ENCODE measurements at regions not wholly inside any gene's neighbourhood (a gene's known extent, or its start where the extent isn't known, plus 50 kb on each side); places are given as distances from the start of the nearest gene placed in this dataset.

- H3K4me3 ChIP-seq (ENCODE audit: low read depth, poor library complexity, severe bottlenecking), result no peak overlapping the region
- intact Hi-C loops (cut with DNase I; ENCODE audit: low total_unique reads), result no loop called here
- no peak for DNase-seq (ENCODE audit: low spot score in 2 of 2)
- TF ChIP-seq CTCF (IDR thresholded peaks at IDR 0.05) (no peak), POLR2A (IDR thresholded peaks at IDR 0.05) (no peak)
- WGBS, 2 donors, result 52 to 55% methylated on average over 3 of the region's 3 CpGs
These were observed 625.5 kb upstream of the C16orf82 start for GRCh38 chr16:26441178-26441577.

GRCh38 chr16:26442321-26442720, 624.4 kb upstream of the C16orf82 start:
- H3K4me3 ChIP-seq (ENCODE audit: low read depth, poor library complexity, severe bottlenecking), result no peak overlapping the region
- WGBS, 2 donors, result 72 to 79% methylated on average over 2 of the region's 2 CpGs
- no peak for TF ChIP-seq POLR2A (IDR thresholded peaks at IDR 0.05)
- TF ChIP-seq CTCF (IDR thresholded peaks at IDR 0.05), result no peak
- intact Hi-C loops (cut with DNase I; ENCODE audit: low total_unique reads), result no loop called here
- no peak for DNase-seq (ENCODE audit: low spot score in 2 of 2)

GRCh38 chr16:26447570-26447969, 619.2 kb upstream of the C16orf82 start:
- intact Hi-C loops (cut with DNase I; ENCODE audit: low total_unique reads), result no loop called here
- DNase-seq (ENCODE audit: low spot score in 2 of 2), result no peak
- TF ChIP-seq POLR2A (IDR thresholded peaks at IDR 0.05) (no peak), CTCF (IDR thresholded peaks at IDR 0.05) (no peak)
- no peak overlapping the region for H3K4me3 ChIP-seq (ENCODE audit: low read depth, poor library complexity, severe bottlenecking)
- 92 to 95% methylated on average over 5 of the region's 5 CpGs for WGBS, 2 donors

- no peak for DNase-seq (ENCODE audit: low spot score in 2 of 2)
- no peak overlapping the region for H3K4me3 ChIP-seq (ENCODE audit: low read depth, poor library complexity, severe bottlenecking)
- no peak for TF ChIP-seq POLR2A (IDR thresholded peaks at IDR 0.05)
- no peak for TF ChIP-seq CTCF (IDR thresholded peaks at IDR 0.05)
- 26 to 46% methylated on average over 1 of the region's 1 CpG for WGBS, 2 donors
- intact Hi-C loops (cut with DNase I; ENCODE audit: low total_unique reads), result no loop called here
These were observed 613.5 kb upstream of the C16orf82 start for GRCh38 chr16:26453215-26453614.

- TF ChIP-seq CTCF (IDR thresholded peaks at IDR 0.05) (no peak), POLR2A (IDR thresholded peaks at IDR 0.05) (no peak)
- no peak for DNase-seq (ENCODE audit: low spot score in 2 of 2)
- intact Hi-C loops (cut with DNase I; ENCODE audit: low total_unique reads), result no loop called here
- no peak overlapping the region for H3K4me3 ChIP-seq (ENCODE audit: low read depth, poor library complexity, severe bottlenecking)
- 75 to 83% methylated on average over 2 of the region's 2 CpGs for WGBS, 2 donors
These were observed 612.6 kb upstream of the C16orf82 start for GRCh38 chr16:26454102-26454501.

GRCh38 chr16:26456074-26456473, 610.7 kb upstream of the C16orf82 start:
- no peak for TF ChIP-seq POLR2A (IDR thresholded peaks at IDR 0.05)
- no peak for TF ChIP-seq CTCF (IDR thresholded peaks at IDR 0.05)
- 69 to 75% methylated on average over 8 of the region's 8 CpGs for WGBS, 2 donors
- intact Hi-C loops (cut with DNase I; ENCODE audit: low total_unique reads), result no loop called here

More at GRCh38 chr16:26456074-26456473, 610.7 kb upstream of the C16orf82 start:
- DNase-seq (ENCODE audit: low spot score in 2 of 2), result no peak
- H3K4me3 ChIP-seq (ENCODE audit: low read depth, poor library complexity, severe bottlenecking), result no peak overlapping the region
